HepG2 (cell line): ENCODE measurements at regions not wholly inside any gene's neighbourhood (a gene's known extent, or its start where the extent isn't known, plus 50 kb on each side); places are given as distances from the start of the nearest gene placed in this dataset.

Experiments
- BCL6 ChIP-seq: IDR thresholded peaks from 2 replicates; pipeline ENCODE4 v1.6.1; 2016; ENCODE audit warnings: missing genetic modification reagents, missing compliant biosample characterization
- CHCHD3 ChIP-seq: sonication (generic); formaldehyde crosslinking; IDR thresholded peaks from 2 replicates; pipeline ENCODE4 v1.8.0; 2022; ENCODE audit warnings: mild to moderate bottlenecking, missing genetic modification reagents, moderate library complexity
- FOXC1 ChIP-seq: sonication (generic); formaldehyde crosslinking; IDR thresholded peaks from 2 replicates; pipeline ENCODE4 v1.8.0; 2022; ENCODE audit warnings: mild to moderate bottlenecking, missing genetic modification reagents, borderline replicate concordance
- HDAC6 ChIP-seq: fragments of 200-600 bp; sonication (generic); IDR thresholded peaks from 2 replicates; pipeline ENCODE4 v1.7.0; 2017; ENCODE audit warnings: mild to moderate bottlenecking, antibody characterized with exemption, low read length, low read depth
- ISL2 ChIP-seq: sonication (generic); formaldehyde crosslinking; IDR thresholded peaks from 2 replicates; pipeline ENCODE4 v1.5.0; 2020; ENCODE audit warnings: missing genetic modification reagents
- KDM6A ChIP-seq: IDR thresholded peaks from 2 replicates; pipeline ENCODE4 v1.6.1; 2016; ENCODE audit warnings: low read depth
- LCORL ChIP-seq, 2 experiments: fragments of 450-650 bp in 1 of 2; sonication (generic) in 1 of 2; formaldehyde crosslinking in 1 of 2; IDR thresholded peaks; 2 replicates each; pipeline versions ENCODE4 v1.5.0 to v1.6.1; 2017 to 2020; ENCODE audit warnings: antibody characterized with exemption in 1 of 2, missing genetic modification reagents in 1 of 2
- MIER2 ChIP-seq: IDR thresholded peaks from 2 replicates; pipeline ENCODE4 v1.6.1; 2016; ENCODE audit warnings: missing biosample characterization, missing genetic modification reagents
- NCOA5 ChIP-seq: sonication (generic); formaldehyde crosslinking; IDR thresholded peaks from 2 replicates; pipeline ENCODE4 v1.4.0; 2020; ENCODE audit warnings: missing genetic modification reagents
- NFKB2 ChIP-seq: sonication (generic); formaldehyde crosslinking; IDR thresholded peaks from 2 replicates; pipeline ENCODE4 v1.4.0; 2020; ENCODE audit warnings: missing genetic modification reagents, borderline replicate concordance
- PRMT3 ChIP-seq: sonication (generic); formaldehyde crosslinking; IDR thresholded peaks from 2 replicates; pipeline ENCODE4 v1.8.1; 2022; ENCODE audit warnings: low read depth, mild to moderate bottlenecking, moderate library complexity, missing genetic modification reagents, borderline replicate concordance
- RNF2 ChIP-seq: fragments of 450-650 bp; conservative IDR thresholded peaks from 2 replicates; pipeline ENCODE4 v1.6.1; 2016; ENCODE audit warnings: low read depth
- SIX1 ChIP-seq: sonication (generic); formaldehyde crosslinking; IDR thresholded peaks from 2 replicates; pipeline ENCODE4 v1.4.0; 2020; ENCODE audit warnings: missing genetic modification reagents, borderline replicate concordance
- SOX6 ChIP-seq, 2 experiments: fragments of 450-650 bp in 1 of 2; sonication (generic) in 1 of 2; formaldehyde crosslinking in 1 of 2; IDR thresholded peaks; 2 replicates each; pipeline versions ENCODE4 v1.4.0 to v1.6.1; 2017 to 2020; ENCODE audit warnings: antibody characterized with exemption in 1 of 2, mild to moderate bottlenecking in 1 of 2, missing genetic modification reagents in 1 of 2
- TCF12 ChIP-seq, 2 experiments: fragments of 450-650 bp in 1 of 2; sonication (generic) in 1 of 2; formaldehyde crosslinking in 1 of 2; IDR thresholded peaks; 2 replicates each; pipeline versions ENCODE4 v1.6.1 to v1.8.0; 2017 to 2022; ENCODE audit warnings: antibody characterized with exemption in 1 of 2, mild to moderate bottlenecking in 1 of 2, missing genetic modification reagents in 1 of 2, moderate library complexity in 1 of 2
- ZC3H13 ChIP-seq: sonication (generic); formaldehyde crosslinking; IDR thresholded peaks from 2 replicates; pipeline ENCODE4 v1.8.1; 2023; ENCODE audit warnings: mild to moderate bottlenecking, missing genetic modification reagents, moderate library complexity
- ZNF274 ChIP-seq: sonication (generic); formaldehyde crosslinking; IDR thresholded peaks from 2 replicates; pipeline ENCODE4 v1.5.1; 2020; ENCODE audit warnings: mild to moderate bottlenecking, missing genetic modification reagents
- ZSCAN29 ChIP-seq: sonication (generic); formaldehyde crosslinking; conservative IDR thresholded peaks from 2 replicates; pipeline ENCODE4 v1.4.0; 2020; ENCODE audit warnings: mild to moderate bottlenecking, missing genetic modification reagents
- TF ChIP-seq, protein P1 (sequence below): fragments of 450-650 bp; IDR thresholded peaks from 2 replicates; pipeline ENCODE4 v1.6.1; 2016
- TF ChIP-seq, protein P2 (sequence below): sonication (generic); formaldehyde crosslinking; IDR thresholded peaks from 2 replicates; pipeline ENCODE4 v1.4.0; 2020; ENCODE audit warnings: missing genetic modification reagents
- TF ChIP-seq, protein P3 (sequence below): sonication (generic); formaldehyde crosslinking; IDR thresholded peaks from 2 replicates; pipeline ENCODE4 v1.8.0; 2023; ENCODE audit warnings: mild to moderate bottlenecking, missing genetic modification reagents
- TF ChIP-seq, protein P4 (sequence below), 2 experiments: sonication (generic) in 1 of 2; formaldehyde crosslinking in 1 of 2; IDR thresholded peaks; 2 replicates each; pipeline versions ENCODE4 v1.5.1 to v1.6.1; 2011 to 2020; ENCODE audit warnings: borderline replicate concordance in 1 of 2, low read depth in 1 of 2, low read length in 1 of 2, mild to moderate bottlenecking in 1 of 2, missing genetic modification reagents in 1 of 2, moderate library complexity in 1 of 2

DNA sequence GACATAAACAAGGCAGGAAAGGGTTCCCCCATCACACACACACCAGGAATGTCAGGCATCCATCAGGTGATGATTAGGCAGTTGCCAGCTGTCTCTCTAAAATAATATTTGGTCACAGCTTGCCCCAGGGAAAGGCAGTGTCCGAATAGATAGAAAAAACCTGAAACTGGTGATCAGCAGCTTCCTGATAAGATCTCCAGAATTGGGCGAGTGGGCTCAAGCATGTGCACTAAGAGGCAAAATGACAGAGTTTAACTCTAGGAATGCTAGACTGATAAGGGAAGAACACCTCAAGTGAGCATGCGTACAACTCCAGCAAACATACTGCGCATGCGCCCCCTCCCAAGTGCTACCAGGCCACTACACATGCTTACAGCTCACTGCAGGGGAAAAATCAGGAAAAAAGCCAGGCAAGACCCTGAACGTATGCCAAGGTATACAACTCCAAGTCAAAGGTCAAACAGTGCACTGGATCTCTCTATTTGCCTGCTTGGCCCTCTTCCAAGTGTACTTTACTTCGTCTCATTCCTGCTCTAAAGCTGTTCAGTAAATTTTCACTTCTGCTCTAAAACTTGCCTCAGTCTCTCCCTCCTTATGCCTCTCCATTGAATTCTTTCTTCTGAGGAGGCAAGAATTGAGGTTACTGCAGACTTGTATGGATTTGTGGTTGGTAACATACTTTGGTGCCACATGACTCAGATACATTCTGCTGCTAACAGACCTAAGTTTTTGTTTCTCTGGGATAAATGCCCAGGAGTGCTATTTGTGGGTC is 73.5 kb upstream of the VASH1 start (continued):
- TF ChIP-seq, protein P1, sequence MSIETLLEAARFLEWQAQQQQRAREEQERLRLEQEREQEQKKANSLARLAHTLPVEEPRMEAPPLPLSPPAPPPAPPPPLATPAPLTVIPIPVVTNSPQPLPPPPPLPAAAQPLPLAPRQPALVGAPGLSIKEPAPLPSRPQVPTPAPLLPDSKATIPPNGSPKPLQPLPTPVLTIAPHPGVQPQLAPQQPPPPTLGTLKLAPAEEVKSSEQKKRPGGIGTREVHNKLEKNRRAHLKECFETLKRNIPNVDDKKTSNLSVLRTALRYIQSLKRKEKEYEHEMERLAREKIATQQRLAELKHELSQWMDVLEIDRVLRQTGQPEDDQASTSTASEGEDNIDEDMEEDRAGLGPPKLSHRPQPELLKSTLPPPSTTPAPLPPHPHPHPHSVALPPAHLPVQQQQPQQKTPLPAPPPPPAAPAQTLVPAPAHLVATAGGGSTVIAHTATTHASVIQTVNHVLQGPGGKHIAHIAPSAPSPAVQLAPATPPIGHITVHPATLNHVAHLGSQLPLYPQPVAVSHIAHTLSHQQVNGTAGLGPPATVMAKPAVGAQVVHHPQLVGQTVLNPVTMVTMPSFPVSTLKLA, result no peak
- TF ChIP-seq PRMT3 (CRISPR knock-in tag) (no peak), KDM6A (CRISPR knock-in tag) (no peak), MIER2 (no peak), FOXC1 (CRISPR knock-in tag) (peak; percentile 60; the same call in 1 of the 2 replicates), LCORL (IDR thresholded peaks at IDR 0.05) (no peak), LCORL (CRISPR knock-in tag; IDR thresholded peaks at IDR 0.05) (peak; percentile 61; the same call in 1 of the 2 replicates), ZC3H13 (CRISPR knock-in tag) (no peak), NCOA5 (CRISPR knock-in tag) (no peak), RNF2 (0 out of 2 replicates have a peak, but pooled peaks have one; percentile 39), ISL2 (CRISPR knock-in tag) (peak; percentile 67; the same call in 1 of the 2 replicates), CHCHD3 (no peak), ZSCAN29 (CRISPR knock-in tag) (0 out of 2 replicates have a peak, but pooled peaks have one; percentile 49), SOX6 (IDR thresholded peaks at IDR 0.05) (no peak), SOX6 (CRISPR knock-in tag; IDR thresholded peaks at IDR 0.05) (peak; percentile 62), SIX1 (CRISPR knock-in tag) (peak; percentile 42; the same call in 1 of the 2 replicates), NFKB2 (CRISPR knock-in tag) (no peak), ZNF274 (no peak), HDAC6 (no peak), BCL6 (CRISPR knock-in tag) (peak; percentile 87), TCF12 (IDR thresholded peaks at IDR 0.05) (no peak), TCF12 (CRISPR knock-in tag; IDR thresholded peaks at IDR 0.05) (peak; percentile 30; the same call in 1 of the 2 replicates)
- TF ChIP-seq, protein P2, sequence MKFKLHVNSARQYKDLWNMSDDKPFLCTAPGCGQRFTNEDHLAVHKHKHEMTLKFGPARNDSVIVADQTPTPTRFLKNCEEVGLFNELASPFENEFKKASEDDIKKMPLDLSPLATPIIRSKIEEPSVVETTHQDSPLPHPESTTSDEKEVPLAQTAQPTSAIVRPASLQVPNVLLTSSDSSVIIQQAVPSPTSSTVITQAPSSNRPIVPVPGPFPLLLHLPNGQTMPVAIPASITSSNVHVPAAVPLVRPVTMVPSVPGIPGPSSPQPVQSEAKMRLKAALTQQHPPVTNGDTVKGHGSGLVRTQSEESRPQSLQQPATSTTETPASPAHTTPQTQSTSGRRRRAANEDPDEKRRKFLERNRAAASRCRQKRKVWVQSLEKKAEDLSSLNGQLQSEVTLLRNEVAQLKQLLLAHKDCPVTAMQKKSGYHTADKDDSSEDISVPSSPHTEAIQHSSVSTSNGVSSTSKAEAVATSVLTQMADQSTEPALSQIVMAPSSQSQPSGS (CRISPR knock-in tag), result 0 out of 2 replicates have a peak, but pooled peaks have one; percentile 24
- TF ChIP-seq, protein P3, sequence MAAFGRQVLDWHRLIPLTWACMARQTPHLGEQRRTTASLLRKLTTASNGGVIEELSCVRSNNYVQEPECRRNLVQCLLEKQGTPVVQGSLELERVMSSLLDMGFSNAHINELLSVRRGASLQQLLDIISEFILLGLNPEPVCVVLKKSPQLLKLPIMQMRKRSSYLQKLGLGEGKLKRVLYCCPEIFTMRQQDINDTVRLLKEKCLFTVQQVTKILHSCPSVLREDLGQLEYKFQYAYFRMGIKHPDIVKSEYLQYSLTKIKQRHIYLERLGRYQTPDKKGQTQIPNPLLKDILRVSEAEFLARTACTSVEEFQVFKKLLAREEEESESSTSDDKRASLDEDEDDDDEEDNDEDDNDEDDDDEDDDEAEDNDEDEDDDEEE (CRISPR knock-in tag), result no peak
- TF ChIP-seq, protein P4, sequence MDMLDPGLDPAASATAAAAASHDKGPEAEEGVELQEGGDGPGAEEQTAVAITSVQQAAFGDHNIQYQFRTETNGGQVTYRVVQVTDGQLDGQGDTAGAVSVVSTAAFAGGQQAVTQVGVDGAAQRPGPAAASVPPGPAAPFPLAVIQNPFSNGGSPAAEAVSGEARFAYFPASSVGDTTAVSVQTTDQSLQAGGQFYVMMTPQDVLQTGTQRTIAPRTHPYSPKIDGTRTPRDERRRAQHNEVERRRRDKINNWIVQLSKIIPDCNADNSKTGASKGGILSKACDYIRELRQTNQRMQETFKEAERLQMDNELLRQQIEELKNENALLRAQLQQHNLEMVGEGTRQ (IDR thresholded peaks at IDR 0.05; ENCODE audit: low read depth, low read length), result no peak
- TF ChIP-seq, protein P4 (CRISPR knock-in tag; IDR thresholded peaks at IDR 0.05; ENCODE audit: borderline replicate concordance), result no peak
